ENCODE measurements at regions not wholly inside any gene's neighbourhood (a gene's known extent, or its start where the extent isn't known, plus 50 kb on each side); places are given as distances from the start of the nearest gene placed in this dataset. TPM values are rescaled to one million over a fixed set of nuclear protein-coding genes. Genes with fewer than 3 reads are reported as not detected.

- H3K36me3 ChIP-seq, result no peaks in the 10 kb centered on the region
- intact Hi-C loops (cut with DNase I), result no loop called here
- no peaks in the 10 kb centered on the region for H3K27me3 ChIP-seq
- no peak for TF ChIP-seq POLR2A (IDR thresholded peaks at IDR 0.05)
- TF ChIP-seq, protein P1, sequence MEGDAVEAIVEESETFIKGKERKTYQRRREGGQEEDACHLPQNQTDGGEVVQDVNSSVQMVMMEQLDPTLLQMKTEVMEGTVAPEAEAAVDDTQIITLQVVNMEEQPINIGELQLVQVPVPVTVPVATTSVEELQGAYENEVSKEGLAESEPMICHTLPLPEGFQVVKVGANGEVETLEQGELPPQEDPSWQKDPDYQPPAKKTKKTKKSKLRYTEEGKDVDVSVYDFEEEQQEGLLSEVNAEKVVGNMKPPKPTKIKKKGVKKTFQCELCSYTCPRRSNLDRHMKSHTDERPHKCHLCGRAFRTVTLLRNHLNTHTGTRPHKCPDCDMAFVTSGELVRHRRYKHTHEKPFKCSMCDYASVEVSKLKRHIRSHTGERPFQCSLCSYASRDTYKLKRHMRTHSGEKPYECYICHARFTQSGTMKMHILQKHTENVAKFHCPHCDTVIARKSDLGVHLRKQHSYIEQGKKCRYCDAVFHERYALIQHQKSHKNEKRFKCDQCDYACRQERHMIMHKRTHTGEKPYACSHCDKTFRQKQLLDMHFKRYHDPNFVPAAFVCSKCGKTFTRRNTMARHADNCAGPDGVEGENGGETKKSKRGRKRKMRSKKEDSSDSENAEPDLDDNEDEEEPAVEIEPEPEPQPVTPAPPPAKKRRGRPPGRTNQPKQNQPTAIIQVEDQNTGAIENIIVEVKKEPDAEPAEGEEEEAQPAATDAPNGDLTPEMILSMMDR (IDR thresholded peaks at IDR 0.05), result no peak
- H3K27ac ChIP-seq, result no peak overlapping the region
- no peaks in the 10 kb centered on the region for H3K9me3 ChIP-seq
- H3K4me1 ChIP-seq, result no peaks in the 10 kb centered on the region
- H3K4me3 ChIP-seq (replicated peaks in 1 of 3), result no peak overlapping the region
- DNase-seq, result no peak
Observed at GRCh38 chr4:79471309-79471708, 63.3 kb upstream of the GK2 start.

DNA sequence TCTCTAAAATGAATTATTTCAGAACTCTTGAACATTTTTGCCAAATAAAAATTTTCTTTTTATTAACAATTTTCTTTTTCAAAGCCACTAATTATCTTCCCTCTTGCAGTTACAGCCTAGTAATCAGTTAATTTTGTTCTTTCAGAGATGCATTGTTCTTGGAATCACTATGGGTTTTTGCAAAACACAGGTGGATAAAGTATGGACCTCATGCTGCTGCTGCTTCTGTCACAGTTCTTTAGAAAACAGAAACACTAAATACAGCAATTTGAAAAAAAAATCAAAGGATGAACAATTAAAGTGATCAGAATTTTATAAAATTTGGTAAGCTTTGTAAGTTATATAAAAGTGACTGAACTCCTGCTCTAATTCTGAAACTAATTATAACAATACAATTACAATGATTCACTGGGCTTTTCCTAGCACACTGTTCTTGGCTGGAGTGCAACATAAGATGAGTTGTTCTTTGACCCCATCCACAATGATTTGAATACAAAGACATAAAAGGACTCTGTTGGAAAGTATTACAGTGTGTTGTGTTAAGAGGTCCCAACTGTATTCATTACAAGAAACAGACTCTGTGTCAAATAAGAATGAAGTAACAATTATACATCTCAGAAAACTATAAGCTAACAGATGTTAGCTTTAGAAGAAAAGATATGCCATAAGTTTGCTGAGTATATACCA lies 59.4 kb upstream of the GK2 start:
- intact Hi-C loops (cut with DNase I), result no loop called here
- no peak for DNase-seq

GRCh38 chr4:79466621-79467020 lies 58.6 kb upstream of the GK2 start:
- H3K27ac ChIP-seq, result no peak overlapping the region

More for the DNA sequence above, 59.4 kb upstream of the GK2 start:
- Histone ChIP-seq H3K4me3 (replicated peaks in 1 of 3) (no peak overlapping the region), H3K36me3 (no peaks in the 10 kb centered on the region), H3K9me3 (no peaks in the 10 kb centered on the region), H3K27me3 (no peaks in the 10 kb centered on the region), H3K27ac (no peak overlapping the region), H3K4me1 (no peaks in the 10 kb centered on the region)
- no peak for TF ChIP-seq POLR2A (IDR thresholded peaks at IDR 0.05)
- TF ChIP-seq, protein P1 (IDR thresholded peaks at IDR 0.05), result no peak

More at GRCh38 chr4:79466621-79467020, 58.6 kb upstream of the GK2 start:
- no peak overlapping the region for H3K4me3 ChIP-seq (replicated peaks in 1 of 3)
- H3K27me3 ChIP-seq, result no peaks in the 10 kb centered on the region
- H3K9me3 ChIP-seq, result no peaks in the 10 kb centered on the region
- intact Hi-C loops (cut with DNase I), result no loop called here
- DNase-seq, result no peak
- no peaks in the 10 kb centered on the region for H3K36me3 ChIP-seq
- no peaks in the 10 kb centered on the region for H3K4me1 ChIP-seq
- WGBS, 2 donors, result 62 to 64% methylated on average over 1 of the region's 1 CpG
- TF ChIP-seq, protein P1 (IDR thresholded peaks at IDR 0.05), result no peak
- TF ChIP-seq POLR2A (IDR thresholded peaks at IDR 0.05), result no peak

Small RNAs in the stretch of these regions (small RNA-seq; reads per million reads assigned to genes)
- gene RF00072, result not detected

Measured in thyroid gland (tissue), 4 donors.